ENCODE measurements at regions not wholly inside any gene's neighbourhood (a gene's known extent, or its start where the extent isn't known, plus 50 kb on each side); places are given as distances from the start of the nearest gene placed in this dataset.

DNA sequence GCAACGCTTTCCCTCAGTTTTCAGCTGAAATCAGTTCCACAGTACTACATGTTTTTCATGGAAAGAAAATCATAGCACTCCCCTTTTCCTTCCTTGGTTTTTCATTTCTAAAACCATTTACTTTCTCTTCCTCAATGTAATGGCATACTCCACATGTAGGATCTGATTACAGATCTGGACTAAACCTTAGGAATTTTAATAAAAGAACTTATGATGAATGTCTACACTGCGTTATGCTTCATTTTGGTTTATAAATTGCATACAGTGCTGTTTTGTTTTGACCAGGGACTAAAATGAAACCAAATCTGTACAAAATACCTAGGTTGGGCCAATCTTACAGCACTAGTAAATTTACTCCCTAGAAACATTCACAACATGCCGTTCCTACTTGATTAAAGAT, 589.9 kb downstream of the TBC1D4 start:
- no peaks in the 10 kb centered on the region for H3K4me1 Mint-ChIP-seq (ENCODE audit: low read depth)
- DNase-seq (ENCODE audit: low spot score) = no peak
- no peaks in the 10 kb centered on the region for H3K9me3 Mint-ChIP-seq
- H3K4me3 Mint-ChIP-seq = no peak overlapping the region
- H3K27ac Mint-ChIP-seq = no peak overlapping the region
- intact Hi-C loops (cut with micrococcal nuclease) = no loop called here
- H3K36me3 Mint-ChIP-seq (ENCODE audit: low read depth) = no peaks in the 10 kb centered on the region
- no peaks in the 10 kb centered on the region for H3K27me3 Mint-ChIP-seq (ENCODE audit: insufficient read depth)

DNA sequence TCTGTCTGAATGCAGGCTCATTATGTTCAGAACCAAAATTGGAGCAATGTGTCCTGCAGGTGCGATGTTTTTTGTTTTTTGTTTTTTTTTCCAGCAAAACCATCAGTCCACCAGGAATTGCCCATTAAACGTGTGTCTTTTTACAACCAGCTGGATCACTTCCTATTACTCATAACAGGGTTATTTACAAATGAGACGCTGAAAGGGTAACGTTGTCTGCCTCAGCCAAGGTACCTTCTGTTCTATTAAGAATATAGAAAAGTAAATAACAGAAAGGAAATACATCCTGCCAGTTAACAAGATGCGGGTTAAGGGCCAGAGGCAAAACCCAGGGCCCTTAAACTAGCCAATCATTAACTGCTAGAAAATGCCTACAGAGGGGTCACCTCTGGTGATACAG, 590.4 kb downstream of the TBC1D4 start:
- Mint-ChIP-seq H3K9me3 (no peaks in the 10 kb centered on the region), H3K27me3 (ENCODE audit: insufficient read depth) (no peaks in the 10 kb centered on the region), H3K36me3 (ENCODE audit: low read depth) (no peaks in the 10 kb centered on the region), H3K27ac (no peak overlapping the region), H3K4me1 (ENCODE audit: low read depth) (no peaks in the 10 kb centered on the region), H3K4me3 (no peak overlapping the region)
- intact Hi-C loops (cut with micrococcal nuclease) = no loop called here
- DNase-seq (ENCODE audit: low spot score) = no peak

DNA sequence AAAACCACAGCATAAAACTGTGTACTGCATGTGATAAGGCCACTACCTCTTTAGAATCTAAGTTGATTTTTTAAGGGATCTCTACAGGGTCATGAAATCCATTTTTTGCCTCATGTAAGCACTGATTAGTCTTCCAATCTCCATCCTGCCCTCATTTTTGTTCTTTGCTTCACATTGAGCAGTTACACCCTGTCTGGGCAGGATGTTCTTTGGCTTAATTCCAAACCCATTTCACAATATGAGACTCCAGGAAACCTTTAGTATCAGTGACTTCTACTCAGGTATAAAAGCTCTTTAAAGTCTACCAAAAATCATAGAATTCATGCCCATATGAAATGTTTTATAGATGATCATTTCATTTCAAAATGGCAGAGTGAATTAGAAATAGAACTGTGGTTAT, 592.6 kb downstream of the TBC1D4 start:
- no peaks in the 10 kb centered on the region for H3K9me3 Mint-ChIP-seq
- no peak for DNase-seq (ENCODE audit: low spot score)
- intact Hi-C loops (cut with micrococcal nuclease) = no loop called here
- no peak overlapping the region for H3K4me3 Mint-ChIP-seq
- no peaks in the 10 kb centered on the region for H3K36me3 Mint-ChIP-seq (ENCODE audit: low read depth)
- no peaks in the 10 kb centered on the region for H3K27me3 Mint-ChIP-seq (ENCODE audit: insufficient read depth)
- no peak overlapping the region for H3K27ac Mint-ChIP-seq
- H3K4me1 Mint-ChIP-seq (ENCODE audit: low read depth) = no peaks in the 10 kb centered on the region

DNA sequence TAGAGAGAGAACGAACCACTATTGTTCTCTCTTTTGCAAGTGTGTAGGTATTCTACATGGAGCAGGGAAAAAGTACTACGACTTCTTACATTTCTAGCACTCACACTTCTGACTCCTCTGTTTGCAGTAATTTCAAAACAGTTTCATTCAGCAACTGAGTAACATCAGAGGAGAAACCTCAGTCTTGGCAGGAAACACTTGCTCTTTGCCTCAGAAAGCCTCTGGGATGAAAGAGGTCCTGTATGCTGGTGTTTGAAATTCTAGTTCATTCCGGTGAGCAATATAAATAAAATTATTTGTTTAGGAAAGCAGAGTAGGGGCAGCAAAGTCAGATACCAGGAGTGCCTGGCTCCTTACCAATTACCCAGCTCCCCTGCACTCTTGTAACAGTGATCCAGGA, 595.5 kb downstream of the TBC1D4 start:
- intact Hi-C loops (cut with micrococcal nuclease) = no loop called here
- no peaks in the 10 kb centered on the region for H3K27me3 Mint-ChIP-seq (ENCODE audit: insufficient read depth)
- no peak overlapping the region for H3K27ac Mint-ChIP-seq
- no peaks in the 10 kb centered on the region for H3K9me3 Mint-ChIP-seq
- no peaks in the 10 kb centered on the region for H3K36me3 Mint-ChIP-seq (ENCODE audit: low read depth)
- no peak overlapping the region for H3K4me3 Mint-ChIP-seq
- no peaks in the 10 kb centered on the region for H3K4me1 Mint-ChIP-seq (ENCODE audit: low read depth)
- no peak for DNase-seq (ENCODE audit: low spot score)

- Mint-ChIP-seq H3K36me3 (ENCODE audit: low read depth) (no peaks in the 10 kb centered on the region), H3K9me3 (no peaks in the 10 kb centered on the region), H3K27me3 (ENCODE audit: insufficient read depth) (no peaks in the 10 kb centered on the region), H3K27ac (no peak overlapping the region), H3K4me3 (no peak overlapping the region), H3K4me1 (ENCODE audit: low read depth) (no peaks in the 10 kb centered on the region)
- intact Hi-C loops (cut with micrococcal nuclease) = no loop called here
- no peak for DNase-seq (ENCODE audit: low spot score)
Observed at GRCh38 chr13:74883834-74884233, 598.1 kb downstream of the TBC1D4 start.

DNA sequence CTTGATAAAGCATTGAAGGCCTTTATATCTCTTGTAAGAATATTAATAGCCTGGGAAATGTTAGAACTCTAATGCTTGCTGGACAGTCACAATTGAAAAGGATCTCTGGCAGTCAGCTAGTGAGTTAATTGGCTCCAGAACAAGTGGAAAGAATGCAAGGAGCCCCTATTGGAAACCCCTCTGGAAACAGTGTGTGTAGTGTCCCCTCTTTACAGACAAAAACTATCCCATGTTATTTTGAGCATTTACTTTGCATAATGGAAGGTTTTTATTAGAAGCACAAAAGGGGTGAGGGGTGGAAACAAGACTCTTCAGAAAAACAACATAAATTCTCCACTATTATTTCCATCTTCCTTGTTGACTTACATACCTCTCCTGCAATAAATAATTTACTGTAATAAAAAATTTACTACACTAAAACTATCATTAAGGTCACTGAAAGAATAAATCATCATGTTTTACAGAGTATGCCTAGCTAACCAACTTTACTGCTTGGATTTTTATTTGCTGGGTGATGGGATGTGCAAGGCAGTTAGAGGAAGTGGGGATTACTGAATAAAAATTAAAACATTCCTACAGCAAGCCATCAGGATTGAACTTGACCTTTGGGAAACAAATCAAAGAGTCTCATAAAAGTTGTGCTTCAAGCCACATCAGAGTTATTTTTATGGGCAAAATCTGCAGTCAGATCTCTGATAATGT, 610.4 kb downstream of the TBC1D4 start:
- no peaks in the 10 kb centered on the region for H3K27me3 Mint-ChIP-seq (ENCODE audit: insufficient read depth)
- no peak overlapping the region for H3K27ac Mint-ChIP-seq
- no peak overlapping the region for H3K4me3 Mint-ChIP-seq
- H3K4me1 Mint-ChIP-seq (ENCODE audit: low read depth) = no peaks in the 10 kb centered on the region
- no peaks in the 10 kb centered on the region for H3K36me3 Mint-ChIP-seq (ENCODE audit: low read depth)
- DNase-seq (ENCODE audit: low spot score) = no peak
- H3K9me3 Mint-ChIP-seq = no peaks in the 10 kb centered on the region
- intact Hi-C loops (cut with micrococcal nuclease) = no loop called here

GRCh38 chr13:74870865-74871264, 611.1 kb downstream of the TBC1D4 start:
- DNase-seq (ENCODE audit: low spot score) = no peak
- intact Hi-C loops (cut with micrococcal nuclease) = no loop called here
- Mint-ChIP-seq H3K36me3 (ENCODE audit: low read depth) (no peaks in the 10 kb centered on the region), H3K9me3 (no peaks in the 10 kb centered on the region), H3K4me3 (no peak overlapping the region), H3K27me3 (ENCODE audit: insufficient read depth) (no peaks in the 10 kb centered on the region), H3K27ac (no peak overlapping the region), H3K4me1 (ENCODE audit: low read depth) (no peaks in the 10 kb centered on the region)

- intact Hi-C loops (cut with micrococcal nuclease) = no loop called here
- H3K36me3 Mint-ChIP-seq (ENCODE audit: low read depth) = no peaks in the 10 kb centered on the region
Observed at GRCh38 chr13:74869846-74870245, 612.1 kb downstream of the TBC1D4 start.

GRCh38 chr13:74868049-74868448, 613.9 kb downstream of the TBC1D4 start:
- Mint-ChIP-seq H3K36me3 (ENCODE audit: low read depth) (no peaks in the 10 kb centered on the region), H3K27ac (no peak overlapping the region), H3K9me3 (no peaks in the 10 kb centered on the region), H3K4me1 (ENCODE audit: low read depth) (no peaks in the 10 kb centered on the region), H3K4me3 (no peak overlapping the region), H3K27me3 (ENCODE audit: insufficient read depth) (no peaks in the 10 kb centered on the region)
- intact Hi-C loops (cut with micrococcal nuclease) = no loop called here
- DNase-seq (ENCODE audit: low spot score) = no peak

More at GRCh38 chr13:74869846-74870245, 612.1 kb downstream of the TBC1D4 start:
- Mint-ChIP-seq H3K4me1 (ENCODE audit: low read depth) (no peaks in the 10 kb centered on the region), H3K27me3 (ENCODE audit: insufficient read depth) (no peaks in the 10 kb centered on the region), H3K4me3 (no peak overlapping the region), H3K9me3 (no peaks in the 10 kb centered on the region), H3K27ac (no peak overlapping the region)
- DNase-seq (ENCODE audit: low spot score) = no peak

- H3K9me3 Mint-ChIP-seq = no peaks in the 10 kb centered on the region
- no peaks in the 10 kb centered on the region for H3K4me1 Mint-ChIP-seq (ENCODE audit: low read depth)
- no peaks in the 10 kb centered on the region for H3K27me3 Mint-ChIP-seq (ENCODE audit: insufficient read depth)
- intact Hi-C loops (cut with micrococcal nuclease) = no loop called here
- no peak for DNase-seq (ENCODE audit: low spot score)
- no peak overlapping the region for H3K27ac Mint-ChIP-seq
- H3K4me3 Mint-ChIP-seq = no peak overlapping the region
- H3K36me3 Mint-ChIP-seq (ENCODE audit: low read depth) = no peaks in the 10 kb centered on the region
Observed at GRCh38 chr13:74867460-74867859, 614.5 kb downstream of the TBC1D4 start.

GRCh38 chr13:74866101-74866500, 615.9 kb downstream of the TBC1D4 start:
- no peaks in the 10 kb centered on the region for H3K36me3 Mint-ChIP-seq (ENCODE audit: low read depth)
- DNase-seq (ENCODE audit: low spot score) = no peak
- H3K4me3 Mint-ChIP-seq = no peak overlapping the region
- intact Hi-C loops (cut with micrococcal nuclease) = no loop called here
- H3K27me3 Mint-ChIP-seq (ENCODE audit: insufficient read depth) = no peaks in the 10 kb centered on the region
- no peaks in the 10 kb centered on the region for H3K4me1 Mint-ChIP-seq (ENCODE audit: low read depth)
- no peak overlapping the region for H3K27ac Mint-ChIP-seq
- no peaks in the 10 kb centered on the region for H3K9me3 Mint-ChIP-seq

GRCh38 chr13:74865656-74866055, 616.3 kb downstream of the TBC1D4 start:
- Mint-ChIP-seq H3K27me3 (ENCODE audit: insufficient read depth) (no peaks in the 10 kb centered on the region), H3K9me3 (no peaks in the 10 kb centered on the region), H3K27ac (no peak overlapping the region), H3K4me1 (ENCODE audit: low read depth) (no peaks in the 10 kb centered on the region), H3K36me3 (ENCODE audit: low read depth) (no peaks in the 10 kb centered on the region), H3K4me3 (no peak overlapping the region)
- DNase-seq (ENCODE audit: low spot score) = no peak
- intact Hi-C loops (cut with micrococcal nuclease) = no loop called here

DNA sequence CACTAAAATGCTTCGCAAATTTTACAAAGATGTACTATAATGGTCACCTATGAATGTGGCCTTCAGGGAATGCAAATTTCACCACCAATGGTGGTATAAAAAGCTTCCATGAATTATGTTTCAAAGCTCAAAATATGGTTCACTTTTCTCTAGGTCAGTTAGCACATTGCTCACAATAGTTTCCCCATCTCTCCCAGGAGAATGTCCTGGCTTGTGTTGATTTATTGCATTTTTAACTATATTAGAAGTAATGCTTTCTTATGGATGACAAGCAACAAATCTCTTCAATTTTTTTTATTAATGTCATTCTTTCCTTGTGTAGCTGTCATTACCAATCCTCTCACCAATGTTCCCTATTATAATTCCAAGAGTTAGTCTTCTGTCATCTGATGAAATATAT, 621.2 kb downstream of the TBC1D4 start:
- H3K9me3 Mint-ChIP-seq = no peaks in the 10 kb centered on the region
- no peaks in the 10 kb centered on the region for H3K36me3 Mint-ChIP-seq (ENCODE audit: low read depth)
- no peaks in the 10 kb centered on the region for H3K4me1 Mint-ChIP-seq (ENCODE audit: low read depth)
- no peak for DNase-seq (ENCODE audit: low spot score)
- H3K4me3 Mint-ChIP-seq = no peak overlapping the region
- H3K27ac Mint-ChIP-seq = no peak overlapping the region
- intact Hi-C loops (cut with micrococcal nuclease) = no loop called here
- H3K27me3 Mint-ChIP-seq (ENCODE audit: insufficient read depth) = no peaks in the 10 kb centered on the region

GRCh38 chr13:74850893-74851292, 631.1 kb downstream of the TBC1D4 start:
- H3K4me3 Mint-ChIP-seq = no peak overlapping the region
- H3K36me3 Mint-ChIP-seq (ENCODE audit: low read depth) = no peaks in the 10 kb centered on the region
- DNase-seq (ENCODE audit: low spot score) = no peak
- no peaks in the 10 kb centered on the region for H3K4me1 Mint-ChIP-seq (ENCODE audit: low read depth)
- H3K27me3 Mint-ChIP-seq (ENCODE audit: insufficient read depth) = no peaks in the 10 kb centered on the region
- H3K27ac Mint-ChIP-seq = no peak overlapping the region
- H3K9me3 Mint-ChIP-seq = peaks cover 7% of the 10 kb centered on the region
- intact Hi-C loops (cut with micrococcal nuclease) = no loop called here
